ENCODE measurements at regions not wholly inside any gene's neighbourhood (a gene's known extent, or its start where the extent isn't known, plus 50 kb on each side); places are given as distances from the start of the nearest gene placed in this dataset.

DNA sequence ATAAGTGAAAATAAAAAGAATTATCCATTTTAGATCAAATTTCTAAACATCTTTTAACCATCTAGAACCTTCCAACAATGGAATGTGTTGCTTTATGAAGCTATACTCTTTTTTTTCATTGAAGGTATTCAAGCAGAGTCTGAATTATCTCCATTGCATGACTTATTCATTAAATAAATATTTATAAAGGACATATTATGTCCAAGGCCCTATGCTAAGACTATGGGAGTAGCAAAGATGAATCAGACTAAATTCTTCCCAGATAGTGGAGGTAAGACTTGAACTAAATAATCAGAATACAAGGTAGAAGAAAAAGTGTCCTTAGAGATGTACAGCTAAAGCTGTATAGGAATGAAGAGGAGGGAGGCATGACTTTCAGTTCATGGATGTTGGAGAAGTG lies 215.5 kb upstream of the RGMB start:
- TF ChIP-seq, protein P1, sequence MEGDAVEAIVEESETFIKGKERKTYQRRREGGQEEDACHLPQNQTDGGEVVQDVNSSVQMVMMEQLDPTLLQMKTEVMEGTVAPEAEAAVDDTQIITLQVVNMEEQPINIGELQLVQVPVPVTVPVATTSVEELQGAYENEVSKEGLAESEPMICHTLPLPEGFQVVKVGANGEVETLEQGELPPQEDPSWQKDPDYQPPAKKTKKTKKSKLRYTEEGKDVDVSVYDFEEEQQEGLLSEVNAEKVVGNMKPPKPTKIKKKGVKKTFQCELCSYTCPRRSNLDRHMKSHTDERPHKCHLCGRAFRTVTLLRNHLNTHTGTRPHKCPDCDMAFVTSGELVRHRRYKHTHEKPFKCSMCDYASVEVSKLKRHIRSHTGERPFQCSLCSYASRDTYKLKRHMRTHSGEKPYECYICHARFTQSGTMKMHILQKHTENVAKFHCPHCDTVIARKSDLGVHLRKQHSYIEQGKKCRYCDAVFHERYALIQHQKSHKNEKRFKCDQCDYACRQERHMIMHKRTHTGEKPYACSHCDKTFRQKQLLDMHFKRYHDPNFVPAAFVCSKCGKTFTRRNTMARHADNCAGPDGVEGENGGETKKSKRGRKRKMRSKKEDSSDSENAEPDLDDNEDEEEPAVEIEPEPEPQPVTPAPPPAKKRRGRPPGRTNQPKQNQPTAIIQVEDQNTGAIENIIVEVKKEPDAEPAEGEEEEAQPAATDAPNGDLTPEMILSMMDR (IDR thresholded peaks at IDR 0.05; ENCODE audit: low read depth, low read length, missing control alignments) = no peak
- no peak for DNase-seq (ENCODE audit: low read depth)
- in situ Hi-C loops (cut with HindIII; ENCODE audit: low sequenced_read_pairs) = no loop called here
- H3K4me3 ChIP-seq (ENCODE audit: low read depth, low read length) = no peak overlapping the region

DNA sequence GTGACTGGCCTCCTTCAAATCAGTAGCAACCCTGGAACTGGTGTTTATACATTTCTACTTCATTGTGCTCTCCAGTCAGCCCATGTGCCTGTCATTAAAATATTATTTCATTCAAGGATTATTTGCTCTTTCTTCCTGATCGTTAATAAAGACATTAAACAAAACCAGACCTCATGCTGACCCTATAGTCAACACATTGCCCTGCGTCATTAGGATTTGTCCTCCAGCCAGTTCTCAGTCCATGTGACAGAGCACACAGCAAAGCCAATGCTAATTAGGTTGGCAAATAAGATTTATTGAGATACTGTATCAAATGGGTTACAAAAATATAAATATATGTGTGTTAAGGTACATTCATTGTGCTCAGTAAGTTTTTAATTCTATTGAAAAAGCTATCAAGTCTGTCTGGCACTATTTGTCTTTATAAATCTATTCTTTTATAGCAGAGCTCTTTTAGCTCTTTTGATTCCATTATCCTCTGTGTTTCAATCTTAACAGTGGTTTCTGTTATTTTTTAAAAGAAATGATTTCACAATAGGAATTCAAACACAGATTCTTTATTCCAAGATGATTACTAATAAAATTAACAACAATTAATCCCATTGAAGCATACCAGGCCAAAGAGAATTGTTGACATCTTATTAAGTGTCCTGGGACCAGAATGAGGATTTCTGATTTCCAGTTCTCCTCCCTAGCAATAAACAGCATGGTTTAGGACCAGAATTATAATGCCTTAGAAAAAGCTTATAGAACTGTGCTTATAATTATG lies 209.4 kb upstream of the RGMB start:
- TF ChIP-seq, protein P1 (IDR thresholded peaks at IDR 0.05; ENCODE audit: low read depth, low read length, missing control alignments) = no peak

DNA sequence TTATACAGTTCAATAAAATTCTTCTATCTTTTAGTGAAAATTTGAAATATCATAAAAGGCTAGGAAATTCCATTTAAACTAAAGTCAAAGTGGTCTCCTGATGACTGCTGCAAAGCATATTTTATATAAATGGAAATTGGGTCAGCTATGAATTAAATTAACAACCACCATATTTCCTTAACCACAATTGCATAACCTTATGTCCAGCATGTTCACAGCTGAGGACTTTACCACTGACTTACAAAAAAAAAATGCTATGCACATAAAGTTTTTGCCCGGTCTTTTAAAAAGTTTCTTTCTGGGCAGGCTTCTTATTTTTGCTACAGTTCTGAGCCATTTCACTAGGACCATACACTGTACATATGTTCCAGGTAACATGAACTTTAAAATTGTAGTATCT lies 208.6 kb upstream of the RGMB start:
- DNase-seq (ENCODE audit: low read depth) = no peak
- in situ Hi-C loops (cut with HindIII; ENCODE audit: low sequenced_read_pairs) = no loop called here

More for the DNA sequence above, 209.4 kb upstream of the RGMB start:
- in situ Hi-C loops (cut with HindIII; ENCODE audit: low sequenced_read_pairs) = no loop called here
- H3K4me3 ChIP-seq (ENCODE audit: low read depth, low read length) = no peak overlapping the region
- DNase-seq (ENCODE audit: low read depth) = no peak

DNA sequence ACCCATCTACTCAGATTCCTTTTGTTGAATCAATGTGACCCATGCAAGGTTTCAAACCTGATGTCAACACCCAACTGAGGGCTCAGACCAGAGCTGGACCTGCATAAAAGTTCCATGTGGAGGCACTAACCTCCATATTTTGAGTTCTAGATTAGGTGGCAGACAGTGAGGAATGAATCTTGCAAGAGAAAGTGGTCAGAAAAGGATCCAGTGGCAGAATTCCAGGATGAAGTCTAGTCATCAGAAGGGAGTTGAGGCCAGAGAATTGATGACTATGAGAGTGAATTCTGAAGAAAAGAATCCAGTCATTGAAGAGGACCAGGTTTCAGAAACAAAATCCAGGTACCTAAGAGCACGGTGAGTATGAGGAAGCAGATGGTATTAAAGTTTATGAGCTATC lies 205.1 kb upstream of the RGMB start:
- in situ Hi-C loops (cut with HindIII; ENCODE audit: low sequenced_read_pairs) = no loop called here
- no peak for DNase-seq (ENCODE audit: low read depth)
- TF ChIP-seq, protein P1 (IDR thresholded peaks at IDR 0.05; ENCODE audit: low read depth, low read length, missing control alignments) = no peak
- no peak overlapping the region for H3K4me3 ChIP-seq (ENCODE audit: low read depth, low read length)

More for the DNA sequence above, 208.6 kb upstream of the RGMB start:
- no peak overlapping the region for H3K4me3 ChIP-seq (ENCODE audit: low read depth, low read length)
- TF ChIP-seq, protein P1 (IDR thresholded peaks at IDR 0.05; ENCODE audit: low read depth, low read length, missing control alignments) = no peak

DNA sequence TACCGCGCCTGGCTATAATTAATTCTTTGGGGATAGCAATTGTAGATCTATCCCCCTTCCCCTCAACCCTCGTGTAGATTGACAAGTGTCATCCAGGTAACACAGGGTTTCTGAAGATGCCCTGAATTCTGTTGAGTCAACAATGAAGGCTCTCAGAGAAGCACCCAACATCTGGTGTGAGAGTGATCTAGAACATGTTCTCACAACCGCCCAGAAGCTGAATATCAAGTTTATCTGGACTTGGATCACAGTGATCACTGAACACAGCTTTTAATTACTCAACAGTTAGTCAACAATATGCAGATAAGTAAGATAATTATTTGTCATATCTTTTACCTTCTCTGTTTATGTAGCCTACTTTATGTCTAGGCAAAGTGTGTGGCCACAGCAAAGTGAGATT lies 204.2 kb upstream of the RGMB start:
- DNase-seq (ENCODE audit: low read depth) = no peak
- in situ Hi-C loops (cut with HindIII; ENCODE audit: low sequenced_read_pairs) = no loop called here
- H3K4me3 ChIP-seq (ENCODE audit: low read depth, low read length) = no peak overlapping the region
- TF ChIP-seq, protein P1 (IDR thresholded peaks at IDR 0.05; ENCODE audit: low read depth, low read length, missing control alignments) = no peak

DNA sequence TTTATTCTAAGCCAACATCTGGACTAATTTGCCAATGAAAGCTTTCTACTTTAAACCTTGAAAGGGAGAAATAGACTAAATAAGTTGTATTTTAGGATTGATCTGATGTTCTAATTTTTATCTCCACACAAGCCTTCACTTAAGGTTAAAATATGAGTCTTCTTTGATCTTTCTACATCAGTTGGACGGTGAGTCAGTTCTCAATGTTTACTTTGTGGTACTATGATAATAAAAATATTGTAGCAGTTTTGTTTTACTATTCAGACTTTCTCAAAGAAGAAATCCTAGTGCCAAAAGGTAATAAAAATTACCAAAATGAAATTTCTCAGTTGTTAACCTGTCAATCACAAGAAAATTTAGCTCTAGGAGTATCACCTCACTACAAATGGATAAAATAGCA lies 203.5 kb upstream of the RGMB start:
- no peak overlapping the region for H3K4me3 ChIP-seq (ENCODE audit: low read depth, low read length)
- in situ Hi-C loops (cut with HindIII; ENCODE audit: low sequenced_read_pairs) = no loop called here
- TF ChIP-seq, protein P1 (IDR thresholded peaks at IDR 0.05; ENCODE audit: low read depth, low read length, missing control alignments) = no peak
- peak; percentile 39 for DNase-seq (ENCODE audit: low read depth)

Data from astrocyte of the cerebellum (primary cell).